ENCODE measurements at regions not wholly inside any gene's neighbourhood (a gene's known extent, or its start where the extent isn't known, plus 50 kb on each side); places are given as distances from the start of the nearest gene placed in this dataset.
"Not testable (repeated sequence)": the region's sequence is repeated elsewhere in the genome, so short reads cannot be mapped to it uniquely, and the experiment has no call there.

GRCh38 chr3:74269689-74270088, 344.8 kb downstream of the CNTN3 start:
- no peak for DNase-seq

GRCh38 chr3:74268753-74269152, 345.7 kb downstream of the CNTN3 start:
- DNase-seq = no peak

DNA sequence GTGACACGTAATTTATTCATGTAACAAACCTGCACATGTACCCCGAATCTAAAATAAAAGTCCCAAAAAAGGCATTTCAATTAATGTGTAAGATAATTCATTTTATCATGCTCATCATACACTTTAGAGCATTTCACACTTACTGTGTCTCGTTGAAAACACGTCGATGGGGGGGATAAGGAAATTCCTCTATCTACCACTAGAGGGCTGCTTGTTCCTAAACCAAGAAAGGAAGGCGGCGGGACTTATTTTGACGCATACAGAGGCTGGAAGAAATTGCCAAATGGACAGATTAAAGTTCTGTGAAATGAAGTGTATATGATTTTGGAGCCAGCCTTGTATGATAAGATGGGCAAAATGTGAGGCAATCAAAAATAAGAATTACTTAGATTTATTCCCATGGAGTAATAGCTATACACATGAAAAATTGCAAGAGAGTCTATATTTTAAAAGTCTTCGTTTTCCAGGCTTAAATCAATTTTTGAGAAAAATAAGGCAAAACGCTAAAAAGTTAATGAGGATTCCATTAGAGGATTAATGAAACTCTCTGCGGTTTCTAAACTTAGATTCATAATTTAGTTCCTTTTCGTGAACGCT, 346.8 kb downstream of the CNTN3 start:
- peak; percentile 61 for DNase-seq

GRCh38 chr3:74267131-74267530, 347.3 kb downstream of the CNTN3 start:
- DNase-seq = no peak

DNA sequence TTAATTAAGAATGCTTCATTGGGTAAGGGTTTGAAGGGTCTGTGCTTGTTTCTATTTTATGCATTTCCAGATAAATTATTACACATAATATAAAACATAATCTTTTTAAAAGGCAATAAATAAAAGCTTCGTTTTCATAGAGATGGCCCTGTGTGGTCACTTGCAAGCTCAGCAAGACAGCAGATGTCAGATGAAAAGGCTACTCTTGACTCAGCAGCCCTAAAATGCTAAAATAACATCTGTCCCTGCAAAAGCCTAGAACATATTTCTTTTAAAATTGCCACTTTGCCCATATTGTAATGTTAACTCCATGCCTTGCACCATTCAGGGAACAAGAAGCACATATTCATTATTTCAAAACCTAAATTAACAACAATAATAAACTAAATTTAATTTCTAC, 349.4 kb downstream of the CNTN3 start:
- DNase-seq = no peak

DNA sequence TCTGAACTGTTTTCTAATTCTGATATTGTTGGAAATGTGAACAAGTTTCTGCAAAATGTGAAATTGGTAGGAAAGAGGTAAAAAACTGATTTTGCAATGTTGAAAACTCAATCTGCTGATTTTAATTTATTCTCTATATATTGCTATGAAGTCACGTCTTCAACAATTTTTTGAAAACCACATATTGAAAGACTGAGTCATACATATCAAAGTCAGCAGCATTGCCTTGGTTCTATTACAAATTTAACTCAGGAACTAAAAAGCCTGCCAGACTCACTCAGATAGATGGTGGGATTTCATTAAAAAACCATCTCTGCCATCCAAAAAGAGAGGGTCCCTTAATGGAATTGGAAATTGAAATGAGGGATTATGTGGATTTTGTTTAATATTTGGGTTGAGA, 351.4 kb downstream of the CNTN3 start:
- DNase-seq = no peak

DNA sequence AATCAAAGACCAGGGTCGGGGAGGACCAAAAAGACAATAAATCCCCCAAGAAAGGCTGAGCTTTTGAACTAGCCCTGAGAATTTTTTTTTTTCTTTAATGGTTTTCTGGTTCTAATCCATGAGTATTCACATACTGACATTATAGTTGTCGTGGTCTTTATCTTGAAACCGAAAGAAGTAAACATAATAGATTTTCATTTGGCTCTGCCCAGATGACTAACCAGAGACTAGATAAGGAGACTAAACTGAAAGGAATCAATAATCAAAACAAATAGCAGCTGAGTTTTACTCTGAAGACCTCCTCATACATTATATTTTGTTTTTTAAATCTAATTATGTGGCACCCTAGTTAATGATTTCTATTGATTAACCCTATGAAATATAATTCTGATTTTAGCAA, 381.4 kb downstream of the CNTN3 start:
- DNase-seq = no peak

GRCh38 chr3:74217467-74217866, 397.0 kb downstream of the CNTN3 start:
- DNase-seq = no peak

DNA sequence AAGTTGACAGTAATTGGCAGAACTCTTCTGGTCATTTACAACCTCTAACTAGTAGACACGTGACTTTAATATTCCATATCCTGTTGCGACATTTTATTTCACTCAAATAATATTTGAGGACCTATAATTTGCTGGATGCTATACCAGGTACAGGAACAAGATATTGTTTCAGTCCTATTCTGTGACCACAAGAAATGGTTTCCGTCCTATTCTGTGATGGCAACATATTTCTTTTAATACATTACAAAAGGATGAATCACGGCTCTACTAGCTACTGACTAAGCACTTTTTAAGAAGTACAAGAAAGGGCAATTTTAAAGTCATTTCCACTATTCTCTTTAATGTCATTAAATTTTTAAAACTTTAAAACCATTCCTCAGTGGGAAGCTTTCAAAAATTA, 400.2 kb downstream of the CNTN3 start:
- no peak for DNase-seq

- no peak for DNase-seq
Measured at GRCh38 chr3:74210739-74211138, 403.7 kb downstream of the CNTN3 start.

- no peak for DNase-seq
Measured at GRCh38 chr3:74200952-74201351, 413.5 kb downstream of the CNTN3 start.

DNA sequence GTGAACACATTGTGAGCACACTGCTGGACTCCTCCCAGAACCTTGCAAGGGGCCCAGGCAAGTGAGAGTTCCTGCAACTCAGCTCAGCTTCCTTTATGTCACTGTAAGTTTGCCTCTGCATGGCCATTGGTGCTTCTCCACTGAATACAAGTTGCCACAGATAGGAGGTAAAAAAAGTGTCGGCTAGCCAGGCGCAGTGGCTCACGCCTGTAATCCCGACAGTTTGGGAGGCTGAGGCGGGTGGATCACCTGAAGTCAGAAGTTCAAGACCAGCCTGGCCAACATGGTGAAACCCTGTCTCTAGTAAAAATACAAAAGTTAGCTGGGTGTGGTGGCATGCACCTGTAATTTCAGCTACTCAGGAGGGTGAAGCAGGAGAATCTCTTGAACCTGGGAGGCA, 435.8 kb downstream of the CNTN3 start:
- not testable (repeated sequence) for DNase-seq

DNA sequence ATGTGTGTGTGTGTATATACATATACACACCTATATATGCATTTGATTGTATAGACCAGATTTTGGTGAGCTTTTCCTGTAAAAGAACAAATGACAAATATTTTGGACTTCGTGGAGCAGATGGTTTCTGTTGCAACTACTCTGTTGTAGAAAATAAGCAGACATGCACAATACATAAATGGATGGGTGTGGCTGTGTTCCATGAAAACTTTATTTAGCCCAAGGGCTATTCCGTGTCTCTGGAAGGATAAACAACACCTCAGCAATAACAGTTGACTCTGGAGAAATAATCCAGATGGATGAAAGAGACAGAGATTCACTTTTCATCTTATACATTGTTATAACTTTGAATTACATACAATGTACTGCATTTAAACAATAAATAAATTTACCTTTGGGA, 441.4 kb downstream of the CNTN3 start:
- DNase-seq = no peak

DNA sequence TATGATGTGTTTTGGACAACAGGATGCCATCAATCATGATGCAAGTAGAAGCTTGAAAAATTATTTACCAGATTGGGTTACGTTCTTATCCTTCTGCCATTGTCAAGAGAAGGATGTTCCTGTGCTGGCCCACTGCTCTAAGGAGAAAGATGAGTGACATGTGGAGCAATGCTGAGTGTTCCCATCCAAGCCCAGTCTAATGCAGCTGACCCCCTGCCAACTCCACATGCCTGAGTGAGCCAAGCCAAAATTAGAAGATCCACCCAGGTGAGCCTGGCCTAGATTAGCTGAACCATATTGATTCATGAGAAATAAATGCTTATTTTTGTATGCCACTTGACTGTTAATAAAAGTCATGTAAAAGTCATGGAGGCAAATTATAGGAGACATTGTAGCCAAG, 446.5 kb downstream of the CNTN3 start:
- DNase-seq = no peak

- no peak for DNase-seq
Measured at GRCh38 chr3:74165211-74165610, 449.2 kb downstream of the CNTN3 start.

DNA sequence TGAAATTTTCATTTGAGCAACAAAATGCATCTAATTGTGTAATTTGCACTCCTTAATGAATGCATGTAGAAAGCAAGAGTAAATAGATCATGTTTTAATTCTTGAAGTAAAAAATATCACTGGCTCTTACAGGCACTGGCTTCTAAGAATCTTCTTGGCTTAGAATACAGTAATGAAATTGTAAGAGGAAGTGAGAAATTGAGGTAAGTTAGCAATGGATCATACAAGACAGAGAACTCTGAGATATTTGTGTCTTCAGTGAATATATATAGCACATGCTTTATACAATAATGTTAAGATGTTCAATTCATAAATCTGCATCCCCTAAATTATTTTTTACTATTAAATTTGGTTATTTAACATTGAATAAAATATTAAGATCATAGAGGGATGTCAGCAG, 465.0 kb downstream of the CNTN3 start:
- DNase-seq = no peak

DNA sequence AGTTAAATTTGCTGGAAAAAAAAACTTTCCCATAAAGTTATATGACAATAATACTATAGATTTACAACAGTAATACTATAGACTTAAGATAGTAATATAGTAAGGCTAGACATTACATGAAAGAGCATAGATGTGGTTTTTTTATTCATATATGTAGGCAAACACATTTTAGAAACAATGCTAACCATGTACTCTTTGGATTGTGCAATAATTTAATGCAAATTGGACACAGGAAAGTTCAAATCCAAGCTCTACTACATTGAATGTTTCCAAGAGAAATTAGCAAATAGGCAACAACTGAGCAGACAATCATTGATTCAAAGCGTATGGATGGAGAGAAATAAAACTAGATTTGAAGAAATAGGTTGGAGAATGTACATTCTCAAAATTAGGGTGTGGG, 469.2 kb downstream of the CNTN3 start:
- DNase-seq = no peak

- peak; percentile 35 for DNase-seq
Measured at GRCh38 chr3:74139648-74140047, 474.8 kb downstream of the CNTN3 start.

DNA sequence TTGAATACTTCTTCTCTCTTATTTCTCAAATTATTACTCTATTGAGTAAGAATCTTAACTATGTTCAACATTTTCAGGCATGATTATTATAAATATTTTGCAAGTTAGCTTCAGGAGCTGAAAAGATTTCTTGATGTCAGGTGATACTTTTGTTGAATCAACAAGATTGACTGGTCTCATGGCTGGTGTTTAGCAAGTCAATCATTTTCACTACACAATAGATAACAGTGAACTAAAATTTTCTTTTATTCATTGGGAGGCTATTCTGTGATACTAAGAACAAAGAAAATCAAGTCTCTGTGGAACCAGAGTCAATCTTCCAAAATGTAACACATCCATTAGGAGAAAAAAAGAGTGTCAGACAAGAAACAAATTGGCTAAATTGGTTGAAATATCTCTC, 476.7 kb downstream of the CNTN3 start:
- no peak for DNase-seq

- no peak for DNase-seq
Measured at GRCh38 chr3:74135808-74136207, 478.7 kb downstream of the CNTN3 start.

DNA sequence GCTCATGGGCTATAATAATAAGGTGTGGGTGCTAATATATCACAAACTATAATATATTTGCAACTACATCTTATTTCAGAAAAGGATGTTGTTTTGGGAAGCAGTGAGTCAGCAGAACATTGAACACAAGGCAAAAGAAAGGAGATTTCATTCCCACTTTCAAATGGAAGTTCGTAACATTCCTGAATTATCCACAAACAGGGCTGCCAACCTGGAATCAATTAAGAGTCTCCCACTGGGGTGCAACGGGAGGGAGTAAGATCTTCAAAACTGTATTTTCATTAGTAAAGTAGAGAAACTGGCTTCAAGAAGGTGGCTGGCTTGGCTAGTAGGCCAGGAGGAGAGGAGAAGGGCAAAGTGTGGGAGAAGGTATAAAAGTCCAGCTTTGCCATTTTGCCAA, 479.6 kb downstream of the CNTN3 start:
- no peak for DNase-seq

DNA sequence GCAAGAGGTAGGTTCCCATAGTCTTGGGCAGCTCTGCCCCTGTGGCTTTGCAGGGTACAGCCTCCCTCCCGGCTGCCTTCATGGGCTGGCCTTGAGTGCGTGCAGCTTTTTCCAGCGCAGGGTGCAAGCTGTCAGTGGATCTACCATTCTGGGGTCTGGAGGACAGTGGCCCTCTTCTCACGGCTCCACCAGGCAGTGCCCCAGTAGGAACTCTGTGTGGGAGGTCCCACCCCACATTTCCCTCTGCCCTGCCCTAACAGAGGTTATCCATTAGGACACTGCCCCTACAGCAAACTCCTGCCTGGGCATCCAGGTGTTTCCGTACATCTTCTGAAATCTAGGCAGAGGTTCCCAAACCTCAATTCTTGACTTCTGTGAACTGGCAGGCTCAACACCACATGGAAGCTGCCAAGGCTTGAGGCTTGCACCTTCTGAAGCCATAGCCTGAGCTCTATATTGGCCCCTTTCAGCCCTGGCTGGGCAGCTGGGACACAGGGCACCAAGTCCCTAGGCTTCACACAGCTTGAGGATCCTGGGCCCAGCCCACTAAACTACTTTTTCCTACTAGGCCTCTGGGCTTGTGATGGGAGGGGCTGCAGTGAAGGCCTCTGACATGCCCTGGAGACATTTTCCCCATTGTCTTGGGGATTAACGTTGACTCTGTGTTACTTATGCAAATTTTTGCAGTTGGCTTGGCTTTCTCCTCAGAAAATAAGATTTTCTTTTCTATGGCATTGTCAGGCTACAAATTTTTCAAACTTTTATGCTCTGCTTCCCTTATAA, 482.7 kb downstream of the CNTN3 start:
- not testable (repeated sequence) for DNase-seq

DNA sequence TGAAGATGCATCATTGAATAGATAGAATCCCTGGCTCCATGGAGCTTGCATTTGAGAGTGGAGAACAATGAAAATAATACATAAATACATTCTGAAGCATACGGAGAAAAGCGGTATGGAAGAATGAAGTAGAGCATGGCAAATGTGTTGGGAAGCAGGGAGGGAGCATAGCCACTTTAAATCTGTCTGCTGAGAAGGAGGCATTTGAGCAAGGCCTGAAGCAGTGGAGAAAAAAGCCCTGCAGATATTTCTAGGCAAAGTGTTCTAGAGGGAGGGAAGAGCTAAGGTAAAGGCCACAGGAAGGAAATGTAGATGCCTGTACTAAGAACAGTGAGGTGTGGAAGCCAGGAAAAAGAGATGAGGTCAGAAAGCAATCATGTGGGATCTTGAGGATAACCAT, 484.8 kb downstream of the CNTN3 start:
- DNase-seq = no peak

GRCh38 chr3:74129056-74129455, 485.4 kb downstream of the CNTN3 start:
- DNase-seq = no peak

DNA sequence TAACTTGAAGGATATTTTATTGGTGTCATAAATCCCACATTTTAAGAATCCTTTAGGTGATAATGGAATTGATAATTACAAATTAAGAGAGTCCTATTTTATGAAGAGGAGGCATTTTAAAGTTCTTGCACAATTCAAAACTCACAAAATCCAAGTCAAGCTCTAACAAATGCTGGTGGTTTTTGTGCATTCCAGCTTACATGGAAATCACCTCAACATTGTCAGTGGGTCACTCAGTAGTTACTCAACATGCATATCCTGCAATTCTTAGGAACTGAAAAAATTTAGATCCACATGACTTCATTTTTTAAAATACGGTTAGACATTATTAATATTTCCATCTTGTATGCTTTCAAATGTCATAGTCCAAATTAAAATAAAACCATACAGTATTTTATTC, 487.2 kb downstream of the CNTN3 start:
- DNase-seq = no peak
